CD14-positive monocyte (primary cell): ENCODE measurements at regions not wholly inside any gene's neighbourhood (a gene's known extent, or its start where the extent isn't known, plus 50 kb on each side); places are given as distances from the start of the nearest gene placed in this dataset.

Experiments
- DNase-seq, 3 donors: peaks; one replicate each; pipeline ENCODE4 v3.0.0-alpha.2; 2011 to 2022
- H2AFZ ChIP-seq: 2 replicates; pipeline ENCODE4 v1.6.0; 2012; ENCODE audit warnings: mild to moderate bottlenecking, low read depth, low read length, inconsistent platforms; ENCODE audit not compliant: insufficient read depth, poor library complexity, severe bottlenecking
- H3K27ac ChIP-seq, 2 donors: 1 replicate in 1 of 2; 2 replicates in 1 of 2; pipeline ENCODE4 v1.5.1; 2012 to 2013; ENCODE audit warnings: low read length in 2 of 2, control low read depth in 1 of 2, inconsistent platforms in 1 of 2, low read depth in 1 of 2, mild to moderate bottlenecking in 1 of 2
- H3K27me3 ChIP-seq, 2 donors: one replicate each; pipeline versions ENCODE4 v1.6.0 to v1.6.1; 2011 to 2013; ENCODE audit warnings: low read length in 2 of 2; ENCODE audit not compliant: control insufficient read depth in 2 of 2, insufficient read depth in 2 of 2
- H3K36me3 ChIP-seq, 2 donors: replicated peaks in 1 of 2; 1 replicate in 1 of 2; 2 replicates in 1 of 2; pipeline versions ENCODE4 v1.5.1 to v1.6.1; 2012 to 2013; ENCODE audit warnings: low read length in 2 of 2, control low read depth in 1 of 2, inconsistent platforms in 1 of 2, mild to moderate bottlenecking in 1 of 2; ENCODE audit not compliant: insufficient read depth in 2 of 2, control insufficient read depth in 1 of 2
- H3K4me1 ChIP-seq, 2 donors: 1 replicate in 1 of 2; 2 replicates in 1 of 2; pipeline versions ENCODE4 v1.5.1 to v1.6.1; 2012 to 2013; ENCODE audit warnings: low read length in 2 of 2, control low read depth in 1 of 2, inconsistent platforms in 1 of 2, mild to moderate bottlenecking in 1 of 2, moderate library complexity in 1 of 2; ENCODE audit not compliant: insufficient read depth in 2 of 2, control insufficient read depth in 1 of 2
- H3K4me2 ChIP-seq: replicated peaks from 2 replicates; pipeline ENCODE3; 2012; ENCODE audit warnings: low read length, moderate library complexity, mild to moderate bottlenecking; ENCODE audit not compliant: poor library complexity, severe bottlenecking; ENCODE audit errors: extremely low read depth
- H3K4me3 ChIP-seq, 3 experiments: fragments of 200-600 bp in 1 of 3; sonication (generic) in 1 of 3; replicated peaks in 1 of 3; 1 replicate in 2 of 3; 2 replicates in 1 of 3; pipeline ENCODE4 v1.5.1; 2011 to 2013; ENCODE audit warnings: low read length in 3 of 3, mild to moderate bottlenecking in 3 of 3, control low read depth in 2 of 3, low read depth in 2 of 3, inconsistent platforms in 1 of 3, moderate library complexity in 1 of 3
- H3K79me2 ChIP-seq: 2 replicates; pipeline ENCODE4 v1.6.0; 2012; ENCODE audit warnings: mild to moderate bottlenecking, control low read depth, inconsistent platforms, low read length, moderate library complexity; ENCODE audit not compliant: insufficient read depth
- H3K9ac ChIP-seq: 2 replicates; pipeline ENCODE4 v1.6.0; 2017; ENCODE audit warnings: low read length, mild to moderate bottlenecking; ENCODE audit not compliant: insufficient read depth, poor library complexity, severe bottlenecking
- H3K9me3 ChIP-seq, 2 donors: replicated peaks in 1 of 2; 1 replicate in 1 of 2; 2 replicates in 1 of 2; pipeline versions ENCODE4 v1.5.1 to v1.6.1; 2012 to 2013; ENCODE audit warnings: low read length in 2 of 2, control low read depth in 1 of 2; ENCODE audit not compliant: control insufficient read depth in 1 of 2, insufficient read depth in 1 of 2
- H4K20me1 ChIP-seq: 2 replicates; pipeline ENCODE4 v1.6.0; 2012; ENCODE audit warnings: mild to moderate bottlenecking, low read length, control low read depth, moderate library complexity; ENCODE audit not compliant: insufficient read depth
- H3K27ac Mint-ChIP-seq, 7 donors: one replicate each; pipeline ENCODE4 v1.8.0; 2020; ENCODE audit warnings: mild to moderate bottlenecking in 7 of 7, mixed read lengths in 7 of 7, moderate library complexity in 6 of 7, inconsistent platforms in 2 of 7
- H3K27me3 Mint-ChIP-seq, 3 donors: one replicate each; pipeline ENCODE4 v1.8.0; 2021 to 2022; ENCODE audit warnings: low read depth in 3 of 3, mild to moderate bottlenecking in 3 of 3, mixed read lengths in 3 of 3, moderate library complexity in 3 of 3, inconsistent platforms in 1 of 3
- H3K36me3 Mint-ChIP-seq, 2 donors: one replicate each; pipeline ENCODE4 v1.8.0; 2020; ENCODE audit warnings: mixed read lengths in 2 of 2, inconsistent platforms in 1 of 2, mild to moderate bottlenecking in 1 of 2
- H3K4me1 Mint-ChIP-seq: one replicate; pipeline ENCODE4 v1.8.0; 2020; ENCODE audit warnings: mild to moderate bottlenecking, mixed read lengths
- H3K4me3 Mint-ChIP-seq, 2 donors: one replicate each; pipeline ENCODE4 v1.8.0; 2020; ENCODE audit warnings: mild to moderate bottlenecking in 2 of 2, mixed read lengths in 2 of 2, moderate library complexity in 1 of 2
- H3K9me3 Mint-ChIP-seq, 7 donors: one replicate each; pipeline ENCODE4 v1.8.0; 2020 to 2022; ENCODE audit warnings: mixed read lengths in 7 of 7, mild to moderate bottlenecking in 6 of 7, moderate library complexity in 6 of 7, inconsistent platforms in 2 of 7
- WGBS: methylation state at CpG from one replicate; pipeline ENCODE4 v1.1.5; 2013; ENCODE audit warnings: missing lambda C conversion rate; ENCODE audit not compliant: insufficient coverage; 5-methylcytosine and 5-hydroxymethylcytosine counted together
- intact Hi-C, 2 donors: fragments of 100-400 bp; cut with micrococcal nuclease; formaldehyde crosslinking; loops; one replicate each; pipeline versions ENCODE4 v1.15.0 to v1.15.1; 2023
- TF ChIP-seq, protein P1 (sequence below): fragments of 200-600 bp; IDR thresholded peaks from one replicate; pipeline ENCODE4 v1.8.0; 2022; ENCODE audit warnings: antibody characterized with exemption, mild to moderate bottlenecking

DNA sequence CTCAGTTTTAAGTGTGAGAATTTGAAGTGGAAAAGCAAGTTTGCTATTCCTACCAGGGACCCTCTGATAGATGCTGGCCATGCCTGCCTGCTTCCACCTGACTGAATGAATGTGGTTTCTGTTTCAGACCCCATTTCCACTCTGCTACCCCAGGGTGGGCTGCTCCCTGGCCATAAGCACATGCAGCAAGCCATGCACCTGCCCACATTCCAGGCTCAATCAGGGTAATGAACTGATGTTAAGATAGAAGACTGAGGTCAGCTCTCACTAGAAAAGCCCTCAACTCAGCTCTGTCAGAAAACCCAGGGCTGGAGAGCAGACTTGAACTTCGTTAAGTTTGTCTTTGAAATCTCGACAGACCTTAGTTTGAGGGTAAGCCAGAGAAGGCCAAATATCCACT, 333.9 kb downstream of the CYRIA start:
- intact Hi-C loops, result no loop called here
- no peaks in the 10 kb centered on the region for H3K9me3 ChIP-seq
- no peaks in the 10 kb centered on the region for H4K20me1 ChIP-seq
- no peaks in the 10 kb centered on the region for H3K79me2 ChIP-seq
- TF ChIP-seq, protein P1, sequence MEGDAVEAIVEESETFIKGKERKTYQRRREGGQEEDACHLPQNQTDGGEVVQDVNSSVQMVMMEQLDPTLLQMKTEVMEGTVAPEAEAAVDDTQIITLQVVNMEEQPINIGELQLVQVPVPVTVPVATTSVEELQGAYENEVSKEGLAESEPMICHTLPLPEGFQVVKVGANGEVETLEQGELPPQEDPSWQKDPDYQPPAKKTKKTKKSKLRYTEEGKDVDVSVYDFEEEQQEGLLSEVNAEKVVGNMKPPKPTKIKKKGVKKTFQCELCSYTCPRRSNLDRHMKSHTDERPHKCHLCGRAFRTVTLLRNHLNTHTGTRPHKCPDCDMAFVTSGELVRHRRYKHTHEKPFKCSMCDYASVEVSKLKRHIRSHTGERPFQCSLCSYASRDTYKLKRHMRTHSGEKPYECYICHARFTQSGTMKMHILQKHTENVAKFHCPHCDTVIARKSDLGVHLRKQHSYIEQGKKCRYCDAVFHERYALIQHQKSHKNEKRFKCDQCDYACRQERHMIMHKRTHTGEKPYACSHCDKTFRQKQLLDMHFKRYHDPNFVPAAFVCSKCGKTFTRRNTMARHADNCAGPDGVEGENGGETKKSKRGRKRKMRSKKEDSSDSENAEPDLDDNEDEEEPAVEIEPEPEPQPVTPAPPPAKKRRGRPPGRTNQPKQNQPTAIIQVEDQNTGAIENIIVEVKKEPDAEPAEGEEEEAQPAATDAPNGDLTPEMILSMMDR, result no peak
- no peaks in the 10 kb centered on the region for H3K36me3 Mint-ChIP-seq
- H3K4me2 ChIP-seq, result no peak overlapping the region
- H3K4me3 Mint-ChIP-seq, result no peak overlapping the region
- no peak overlapping the region for H2AFZ ChIP-seq
- H3K4me1 Mint-ChIP-seq, result no peaks in the 10 kb centered on the region
- H3K36me3 ChIP-seq, result no peaks in the 10 kb centered on the region
- 100% methylated on average over 2 of the region's 2 CpGs for WGBS
- H3K4me1 ChIP-seq, result no peaks in the 10 kb centered on the region
- H3K27ac ChIP-seq, result no peak overlapping the region
- H3K27me3 Mint-ChIP-seq, result no peaks in the 10 kb centered on the region
- no peak overlapping the region for H3K27ac Mint-ChIP-seq
- no peak for DNase-seq
- H3K4me3 ChIP-seq, result no peak overlapping the region
- no peaks in the 10 kb centered on the region for H3K9me3 Mint-ChIP-seq
- no peaks in the 10 kb centered on the region for H3K27me3 ChIP-seq
- no peak overlapping the region for H3K9ac ChIP-seq

DNA sequence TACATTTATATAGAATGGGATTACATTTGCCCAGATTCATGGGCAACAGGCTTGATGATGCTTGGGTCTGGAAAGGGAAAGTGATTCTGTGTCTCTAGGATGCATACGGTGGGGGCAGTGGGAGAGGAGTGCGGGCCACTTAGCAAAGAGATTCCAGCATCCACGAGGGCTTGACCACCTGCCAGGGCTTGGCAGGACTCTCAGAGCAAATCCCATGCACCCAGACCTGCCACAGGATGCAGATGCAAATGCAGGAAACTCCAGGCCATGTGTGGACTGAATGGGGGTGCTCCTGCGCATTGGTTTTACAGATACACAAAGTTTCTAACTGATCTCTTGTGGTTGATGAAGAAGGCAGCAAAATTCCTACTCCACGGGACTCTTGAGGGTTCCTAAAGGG, 334.7 kb downstream of the CYRIA start:
- WGBS, result 17% methylated on average over 3 of the region's 5 CpGs
- Histone ChIP-seq H3K9ac (no peak overlapping the region), H4K20me1 (no peaks in the 10 kb centered on the region), H3K9me3 (no peaks in the 10 kb centered on the region), H3K27ac (no peak overlapping the region), H3K79me2 (no peaks in the 10 kb centered on the region), H3K4me1 (no peaks in the 10 kb centered on the region), H3K36me3 (no peaks in the 10 kb centered on the region), H3K4me2 (no peak overlapping the region), H2AFZ (no peak overlapping the region), H3K27me3 (no peaks in the 10 kb centered on the region), H3K4me3 (no peak overlapping the region)
- no peaks in the 10 kb centered on the region for H3K36me3 Mint-ChIP-seq
- no peaks in the 10 kb centered on the region for H3K27me3 Mint-ChIP-seq
- no peak overlapping the region for H3K4me3 Mint-ChIP-seq
- intact Hi-C loops, result no loop called here
- no peaks in the 10 kb centered on the region for H3K9me3 Mint-ChIP-seq
- H3K27ac Mint-ChIP-seq, result no peak overlapping the region
- no peaks in the 10 kb centered on the region for H3K4me1 Mint-ChIP-seq
- TF ChIP-seq, protein P1, result no peak
- no peak for DNase-seq
